ENCODE measurements at regions not wholly inside any gene's neighbourhood (a gene's known extent, or its start where the extent isn't known, plus 50 kb on each side); places are given as distances from the start of the nearest gene placed in this dataset.

- TF ChIP-seq EZH2 (IDR thresholded peaks at IDR 0.05; ENCODE audit: insufficient read depth, poor library complexity, severe bottlenecking), result no peak
- TF ChIP-seq EZH2phosphoT487 (IDR thresholded peaks at IDR 0.05; ENCODE audit: insufficient read depth, low read depth), result no peak
Observed at GRCh38 chr6:167472148-167472547, 147.3 kb downstream of the TTLL2 start.

Measured in GM23248 (cell line).